ENCODE measurements at regions not wholly inside any gene's neighbourhood (a gene's known extent, or its start where the extent isn't known, plus 50 kb on each side); places are given as distances from the start of the nearest gene placed in this dataset.

DNA sequence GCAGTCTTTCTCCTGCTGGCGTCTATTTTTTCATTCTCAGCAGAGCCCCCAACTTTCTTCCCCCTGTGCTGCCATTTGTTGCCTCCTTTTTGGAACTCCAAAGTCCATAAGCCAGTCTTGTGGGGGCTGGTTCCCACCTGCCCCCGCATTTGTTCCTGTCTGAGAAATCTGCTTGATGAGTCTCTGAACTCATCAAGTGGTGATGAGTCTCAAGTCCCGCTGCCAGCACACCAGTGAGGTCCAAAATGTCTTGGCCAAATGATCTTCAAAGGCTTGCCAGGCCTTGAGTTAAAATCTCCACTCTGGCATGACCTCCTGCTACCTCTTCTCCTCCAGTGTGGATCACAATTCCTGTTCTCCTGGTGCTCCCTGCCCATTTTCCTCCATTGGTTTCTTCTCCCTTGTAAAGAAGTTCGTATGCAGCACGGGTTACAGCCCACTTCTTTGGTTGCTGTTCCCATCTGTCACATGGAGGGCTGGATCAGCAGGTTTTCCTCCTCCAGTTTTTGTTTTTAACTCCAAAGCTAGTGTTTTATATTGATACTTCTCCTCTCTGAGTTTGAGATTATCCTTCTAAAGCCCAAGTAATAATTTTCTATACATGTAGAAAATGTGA is 72.7 kb upstream of the LIMCH1 start (continued):
- TF ChIP-seq, protein P1, sequence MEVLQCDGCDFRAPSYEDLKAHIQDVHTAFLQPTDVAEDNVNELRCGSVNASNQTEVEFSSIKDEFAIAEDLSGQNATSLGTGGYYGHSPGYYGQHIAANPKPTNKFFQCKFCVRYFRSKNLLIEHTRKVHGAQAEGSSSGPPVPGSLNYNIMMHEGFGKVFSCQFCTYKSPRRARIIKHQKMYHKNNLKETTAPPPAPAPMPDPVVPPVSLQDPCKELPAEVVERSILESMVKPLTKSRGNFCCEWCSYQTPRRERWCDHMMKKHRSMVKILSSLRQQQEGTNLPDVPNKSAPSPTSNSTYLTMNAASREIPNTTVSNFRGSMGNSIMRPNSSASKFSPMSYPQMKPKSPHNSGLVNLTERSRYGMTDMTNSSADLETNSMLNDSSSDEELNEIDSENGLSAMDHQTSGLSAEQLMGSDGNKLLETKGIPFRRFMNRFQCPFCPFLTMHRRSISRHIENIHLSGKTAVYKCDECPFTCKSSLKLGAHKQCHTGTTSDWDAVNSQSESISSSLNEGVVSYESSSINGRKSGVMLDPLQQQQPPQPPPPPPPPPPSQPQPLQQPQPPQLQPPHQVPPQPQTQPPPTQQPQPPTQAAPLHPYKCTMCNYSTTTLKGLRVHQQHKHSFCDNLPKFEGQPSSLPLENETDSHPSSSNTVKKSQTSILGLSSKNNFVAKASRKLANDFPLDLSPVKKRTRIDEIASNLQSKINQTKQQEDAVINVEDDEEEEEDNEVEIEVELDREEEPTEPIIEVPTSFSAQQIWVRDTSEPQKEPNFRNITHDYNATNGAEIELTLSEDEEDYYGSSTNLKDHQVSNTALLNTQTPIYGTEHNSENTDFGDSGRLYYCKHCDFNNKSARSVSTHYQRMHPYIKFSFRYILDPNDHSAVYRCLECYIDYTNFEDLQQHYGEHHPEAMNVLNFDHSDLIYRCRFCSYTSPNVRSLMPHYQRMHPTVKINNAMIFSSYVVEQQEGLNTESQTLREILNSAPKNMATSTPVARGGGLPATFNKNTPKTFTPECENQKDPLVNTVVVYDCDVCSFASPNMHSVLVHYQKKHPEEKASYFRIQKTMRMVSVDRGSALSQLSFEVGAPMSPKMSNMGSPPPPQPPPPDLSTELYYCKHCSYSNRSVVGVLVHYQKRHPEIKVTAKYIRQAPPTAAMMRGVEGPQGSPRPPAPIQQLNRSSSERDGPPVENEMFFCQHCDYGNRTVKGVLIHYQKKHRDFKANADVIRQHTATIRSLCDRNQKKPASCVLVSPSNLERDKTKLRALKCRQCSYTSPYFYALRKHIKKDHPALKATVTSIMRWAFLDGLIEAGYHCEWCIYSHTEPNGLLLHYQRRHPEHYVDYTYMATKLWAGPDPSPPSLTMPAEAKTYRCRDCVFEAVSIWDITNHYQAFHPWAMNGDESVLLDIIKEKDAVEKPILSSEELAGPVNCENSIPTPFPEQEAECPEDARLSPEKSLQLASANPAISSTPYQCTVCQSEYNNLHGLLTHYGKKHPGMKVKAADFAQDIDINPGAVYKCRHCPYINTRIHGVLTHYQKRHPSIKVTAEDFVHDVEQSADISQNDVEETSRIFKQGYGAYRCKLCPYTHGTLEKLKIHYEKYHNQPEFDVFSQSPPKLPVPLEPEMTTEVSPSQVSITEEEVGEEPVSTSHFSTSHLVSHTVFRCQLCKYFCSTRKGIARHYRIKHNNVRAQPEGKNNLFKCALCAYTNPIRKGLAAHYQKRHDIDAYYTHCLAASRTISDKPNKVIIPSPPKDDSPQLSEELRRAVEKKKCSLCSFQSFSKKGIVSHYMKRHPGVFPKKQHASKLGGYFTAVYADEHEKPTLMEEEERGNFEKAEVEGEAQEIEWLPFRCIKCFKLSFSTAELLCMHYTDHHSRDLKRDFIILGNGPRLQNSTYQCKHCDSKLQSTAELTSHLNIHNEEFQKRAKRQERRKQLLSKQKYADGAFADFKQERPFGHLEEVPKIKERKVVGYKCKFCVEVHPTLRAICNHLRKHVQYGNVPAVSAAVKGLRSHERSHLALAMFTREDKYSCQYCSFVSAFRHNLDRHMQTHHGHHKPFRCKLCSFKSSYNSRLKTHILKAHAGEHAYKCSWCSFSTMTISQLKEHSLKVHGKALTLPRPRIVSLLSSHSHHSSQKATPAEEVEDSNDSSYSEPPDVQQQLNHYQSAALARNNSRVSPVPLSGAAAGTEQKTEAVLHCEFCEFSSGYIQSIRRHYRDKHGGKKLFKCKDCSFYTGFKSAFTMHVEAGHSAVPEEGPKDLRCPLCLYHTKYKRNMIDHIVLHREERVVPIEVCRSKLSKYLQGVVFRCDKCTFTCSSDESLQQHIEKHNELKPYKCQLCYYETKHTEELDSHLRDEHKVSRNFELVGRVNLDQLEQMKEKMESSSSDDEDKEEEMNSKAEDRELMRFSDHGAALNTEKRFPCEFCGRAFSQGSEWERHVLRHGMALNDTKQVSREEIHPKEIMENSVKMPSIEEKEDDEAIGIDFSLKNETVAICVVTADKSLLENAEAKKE (CRISPR knock-in tag; IDR thresholded peaks at IDR 0.05) = no peak
- TF ChIP-seq ZNF331 (CRISPR knock-in tag; IDR thresholded peaks at IDR 0.05; ENCODE audit: low read depth) = no peak
- TF ChIP-seq NANOG (IDR thresholded peaks at IDR 0.05; ENCODE audit: borderline replicate concordance) = no peak
- no peak for TF ChIP-seq STAT1 (IDR thresholded peaks at IDR 0.05; ENCODE audit: unreplicated experiment)
- TF ChIP-seq EZH2phosphoT487 (IDR thresholded peaks at IDR 0.05; ENCODE audit: unreplicated experiment) = no peak

DNA sequence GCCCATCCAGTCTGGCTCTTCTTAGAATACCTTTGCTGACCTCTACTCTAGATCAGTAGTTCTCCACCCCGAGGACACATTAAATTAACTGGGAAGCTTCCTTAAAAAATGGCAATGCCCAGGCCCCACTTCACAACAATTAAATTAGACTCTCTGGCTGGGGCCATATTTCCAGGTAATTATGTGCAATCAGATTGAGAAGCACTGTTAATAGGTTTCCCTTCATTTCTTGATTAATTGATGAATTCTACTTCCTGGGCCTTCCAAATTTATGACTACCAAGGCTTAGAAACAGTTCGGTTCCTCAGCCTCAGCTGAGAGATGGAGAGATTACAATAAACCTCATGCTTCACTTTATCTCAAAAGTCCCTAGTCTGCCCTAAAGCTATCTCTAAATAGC is 71.7 kb upstream of the LIMCH1 start:
- H3K4me3 Mint-ChIP-seq = no peak overlapping the region
- H3K27me3 Mint-ChIP-seq (ENCODE audit: insufficient read depth, low read depth, poor library complexity) = peaks cover 9% of the 10 kb centered on the region
- Histone ChIP-seq H3K36me3 (ENCODE audit: insufficient read depth) (no peaks in the 10 kb centered on the region), H3K27ac (ENCODE audit: low read depth) (no peak overlapping the region), H2AFZ (no peak overlapping the region), H3K27me3 (ENCODE audit: insufficient read depth) (no peaks in the 10 kb centered on the region), H3K79me2 (replicated peaks; ENCODE audit: insufficient read depth) (no peaks in the 10 kb centered on the region), H3K9me2 (ENCODE audit: insufficient read depth) (no peaks in the 10 kb centered on the region), H3K4me3 (no peak overlapping the region), H3F3A (replicated peaks; ENCODE audit: low read depth) (no peaks in the 10 kb centered on the region), H4K20me1 (replicated peaks; ENCODE audit: insufficient read depth) (no peaks in the 10 kb centered on the region), H3K4me2 (no peak overlapping the region), H3K4me1 (ENCODE audit: insufficient read depth) (peaks cover 4% of the 10 kb centered on the region; the same call in 1 of the 2 replicates)
- ATAC-seq = no peak
- H3K27ac Mint-ChIP-seq = no peak overlapping the region
- peaks cover 12% of the 10 kb centered on the region for H3K4me1 Mint-ChIP-seq
- H3K9me3 Mint-ChIP-seq = no peaks in the 10 kb centered on the region
- DNase-seq (ENCODE audit: low spot score) = no peak
- no peaks in the 10 kb centered on the region for H3K36me3 Mint-ChIP-seq (ENCODE audit: low read depth)
- TF ChIP-seq EZH2phosphoT487 (IDR thresholded peaks at IDR 0.05; ENCODE audit: unreplicated experiment) = no peak
- no peak for TF ChIP-seq STAT1 (IDR thresholded peaks at IDR 0.05; ENCODE audit: unreplicated experiment)
- no peak for TF ChIP-seq CREB1 (CRISPR knock-in tag; IDR thresholded peaks at IDR 0.05; ENCODE audit: low read depth)
- no peak for TF ChIP-seq JUNB (IDR thresholded peaks at IDR 0.05; ENCODE audit: unreplicated experiment)
- no peak for TF ChIP-seq EZH2 (IDR thresholded peaks at IDR 0.05; ENCODE audit: low read depth, unreplicated experiment)
- TF ChIP-seq, protein P1 (CRISPR knock-in tag; IDR thresholded peaks at IDR 0.05) = no peak
- TF ChIP-seq ZNF114 (CRISPR knock-in tag; IDR thresholded peaks at IDR 0.05) = no peak
